ENCODE measurements at regions not wholly inside any gene's neighbourhood (a gene's known extent, or its start where the extent isn't known, plus 50 kb on each side); places are given as distances from the start of the nearest gene placed in this dataset.

DNA sequence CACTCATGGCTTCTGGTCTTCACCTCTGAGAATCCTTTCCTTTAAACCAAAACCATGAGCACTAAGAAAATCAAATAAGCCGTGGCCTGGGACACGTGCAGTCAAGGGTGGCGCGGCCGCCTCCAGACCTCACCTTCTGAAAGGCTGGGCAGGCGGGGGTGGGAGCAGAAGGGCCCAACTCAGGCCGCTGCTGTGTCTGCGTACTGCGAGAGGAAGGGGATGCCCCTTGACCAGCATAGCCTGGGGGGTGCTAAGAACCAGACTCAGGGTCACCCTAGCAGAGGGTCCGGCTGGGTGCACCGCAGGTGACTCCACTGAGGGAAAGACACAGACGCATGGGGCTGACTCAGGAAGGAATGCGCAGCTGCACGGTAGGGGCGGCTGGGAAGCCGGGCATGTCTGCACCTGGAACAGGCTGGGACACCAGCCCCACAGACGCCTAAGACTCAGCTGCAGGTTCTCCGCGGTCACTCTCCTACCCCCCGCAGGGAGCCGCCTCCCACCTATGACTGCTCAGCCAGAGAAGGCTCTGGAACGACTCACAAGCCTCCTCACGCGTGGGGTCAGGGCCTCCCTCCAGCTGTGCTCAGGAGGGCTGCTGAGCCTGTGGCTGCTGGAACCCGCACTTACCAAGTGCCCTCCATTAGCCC is 432.4 kb upstream of the MYT1L start:
- Histone ChIP-seq H3K27ac (no peak overlapping the region), H3K4me3 (no peak overlapping the region), H3K9me3 (replicated peaks) (peaks cover 19% of the 10 kb centered on the region)

DNA sequence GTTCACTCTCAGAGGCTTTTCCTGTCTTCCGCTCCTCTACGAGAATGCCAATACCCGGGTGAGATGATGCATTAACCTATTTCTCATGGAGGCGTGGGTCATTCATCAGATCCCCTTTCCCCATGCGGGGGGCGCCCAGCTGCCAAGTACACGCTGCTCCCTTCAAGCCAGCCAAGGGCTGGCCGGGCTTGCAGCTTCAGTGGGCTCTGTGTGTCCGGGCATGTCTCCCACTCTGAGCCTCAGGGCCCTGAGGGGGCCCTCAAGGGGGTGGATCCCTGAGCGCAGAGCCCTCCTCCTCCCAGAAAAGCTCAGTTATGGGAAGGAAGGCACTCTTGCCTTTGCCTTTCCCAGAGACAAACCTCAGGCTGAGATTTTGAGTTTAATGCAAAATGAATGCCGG is 431.8 kb upstream of the MYT1L start:
- Histone ChIP-seq H3K4me1 (replicated peaks) (no peaks in the 10 kb centered on the region), H3K9me3 (replicated peaks) (peaks cover 19% of the 10 kb centered on the region), H3K4me3 (no peak overlapping the region), H3K27me3 (replicated peaks) (no peaks in the 10 kb centered on the region), H3K36me3 (no peaks in the 10 kb centered on the region), H3K27ac (no peak overlapping the region)
- no peak for DNase-seq (ENCODE audit: low read depth in 1 of 2, low spot score in 2 of 2)

More for the DNA sequence above, 432.4 kb upstream of the MYT1L start:
- H3K4me1 ChIP-seq (replicated peaks): no peaks in the 10 kb centered on the region
- no peaks in the 10 kb centered on the region for H3K27me3 ChIP-seq (replicated peaks)
- H3K36me3 ChIP-seq: no peaks in the 10 kb centered on the region
- no peak for DNase-seq (ENCODE audit: low read depth in 1 of 2, low spot score in 2 of 2)

DNA sequence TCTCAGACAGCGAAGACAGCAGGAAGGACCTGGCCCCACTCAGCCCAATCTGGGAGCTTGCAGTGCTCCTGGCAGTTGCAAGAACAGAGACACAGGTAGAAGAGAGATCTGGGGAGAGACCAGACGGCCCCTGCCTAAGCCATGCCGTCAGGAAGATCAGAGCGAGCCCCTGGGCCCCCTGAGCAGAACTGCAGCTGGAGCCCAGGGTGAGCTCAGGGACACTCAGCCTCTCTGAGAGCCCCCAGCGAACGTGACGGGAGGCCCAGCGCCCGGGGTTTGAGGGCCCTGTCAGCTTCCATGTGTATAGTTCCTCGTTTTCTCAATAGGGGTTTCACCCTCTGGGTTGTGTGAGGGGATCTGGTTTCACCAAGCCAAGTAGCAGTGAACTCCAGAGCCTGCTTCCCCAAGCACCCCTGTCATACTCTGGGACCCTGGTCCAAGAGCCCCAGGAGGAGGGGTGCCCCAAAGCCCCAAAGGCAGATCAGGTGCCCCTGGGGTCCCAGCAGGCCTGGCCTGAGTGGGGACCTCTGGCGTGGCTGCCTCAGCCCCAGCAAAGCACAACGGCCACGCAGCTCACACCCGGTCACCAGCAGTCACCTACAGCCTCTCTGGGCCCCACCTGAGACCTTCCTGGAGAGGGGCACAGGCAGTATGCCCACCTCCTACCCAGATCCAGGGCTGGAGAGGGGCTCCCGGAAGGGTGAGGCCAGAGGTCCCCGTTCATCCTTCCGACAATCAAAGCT is 431.3 kb upstream of the MYT1L start:
- H3K9me3 ChIP-seq (replicated peaks): peaks cover 14% of the 10 kb centered on the region
- no peaks in the 10 kb centered on the region for H3K4me1 ChIP-seq (replicated peaks)
- H3K4me3 ChIP-seq: no peak overlapping the region
- H3K36me3 ChIP-seq: no peaks in the 10 kb centered on the region
- no peak overlapping the region for H3K27ac ChIP-seq
- DNase-seq (ENCODE audit: low read depth in 1 of 2, low spot score in 2 of 2): no peak
- no peaks in the 10 kb centered on the region for H3K27me3 ChIP-seq (replicated peaks)

DNA sequence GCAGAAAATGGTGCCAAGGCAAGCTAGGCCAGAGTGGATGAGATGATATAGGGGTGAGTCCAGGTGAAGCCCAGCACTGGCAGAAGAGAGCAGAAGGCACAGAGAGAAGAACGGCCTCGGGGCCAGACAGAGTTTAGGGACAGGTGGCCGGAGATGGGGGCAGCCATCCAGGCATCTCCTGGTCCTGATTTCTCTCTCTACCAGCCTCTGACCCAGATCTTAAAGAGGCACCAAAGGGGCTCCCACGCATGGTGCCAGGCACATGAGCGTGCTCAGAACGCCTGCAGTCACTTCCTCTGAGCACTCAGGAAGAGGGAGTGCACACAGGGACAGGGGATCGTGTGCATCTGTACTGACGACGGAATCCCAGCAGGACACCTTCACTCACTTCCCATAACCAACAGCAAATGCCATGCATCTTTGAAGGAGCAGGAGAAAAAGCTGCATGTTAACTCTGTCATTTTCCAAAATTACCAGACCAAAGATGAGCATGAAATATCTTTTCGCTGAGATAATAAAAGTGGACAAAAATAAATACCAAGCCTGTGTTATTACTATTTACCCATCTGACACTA is 427.8 kb upstream of the MYT1L start:
- Histone ChIP-seq H3K4me3 (no peak overlapping the region), H3K27me3 (replicated peaks) (no peaks in the 10 kb centered on the region), H3K9me3 (replicated peaks) (peaks cover 22% of the 10 kb centered on the region), H3K4me1 (replicated peaks) (no peaks in the 10 kb centered on the region), H3K36me3 (no peaks in the 10 kb centered on the region), H3K27ac (no peak overlapping the region)
- no peak for DNase-seq (ENCODE audit: low read depth in 1 of 2, low spot score in 2 of 2)

DNA sequence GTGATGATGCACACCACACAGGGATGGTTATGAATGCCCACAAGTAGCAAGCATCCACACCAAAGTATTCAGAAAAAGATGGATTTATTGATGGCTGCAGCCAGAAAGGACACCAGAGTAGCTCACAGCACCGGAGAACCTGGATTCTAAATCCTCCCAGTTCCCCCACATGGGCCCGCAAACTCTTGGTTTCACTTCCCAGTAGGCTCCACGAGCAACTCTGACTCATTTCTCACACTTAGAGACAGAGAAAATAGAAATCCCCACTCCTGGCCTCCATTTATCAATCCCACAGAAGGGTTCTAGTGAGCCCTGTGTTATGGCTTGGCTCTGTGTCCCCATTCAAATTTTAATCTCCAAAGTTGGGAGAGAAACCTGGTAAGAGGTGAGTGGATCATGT is 426.7 kb upstream of the MYT1L start:
- H3K4me3 ChIP-seq: no peak overlapping the region
- no peaks in the 10 kb centered on the region for H3K27me3 ChIP-seq (replicated peaks)
- no peaks in the 10 kb centered on the region for H3K4me1 ChIP-seq (replicated peaks)
- no peak for DNase-seq (ENCODE audit: low read depth in 1 of 2, low spot score in 2 of 2)
- H3K36me3 ChIP-seq: no peaks in the 10 kb centered on the region
- no peak overlapping the region for H3K27ac ChIP-seq
- H3K9me3 ChIP-seq (replicated peaks): peaks cover 19% of the 10 kb centered on the region

DNA sequence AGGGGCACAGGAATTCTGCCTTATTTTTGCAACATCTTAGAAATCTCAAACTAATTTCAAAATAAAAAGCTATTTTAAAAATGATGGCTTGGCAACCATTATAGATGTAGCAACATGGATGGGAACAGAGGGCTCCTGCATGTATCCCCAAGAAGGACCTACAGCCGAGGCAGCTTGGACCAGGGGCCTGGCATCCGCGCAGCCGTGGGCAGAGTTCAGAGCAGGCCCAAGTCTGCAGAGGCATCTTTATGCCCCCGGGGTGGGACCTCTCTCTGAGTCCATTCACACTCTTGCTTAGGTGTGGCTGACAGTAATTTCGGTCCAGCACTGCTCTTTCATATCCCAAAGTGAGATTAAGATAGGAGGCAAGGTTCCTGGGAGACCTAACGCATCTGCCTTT is 425.8 kb upstream of the MYT1L start:
- DNase-seq (ENCODE audit: low read depth in 1 of 2, low spot score in 2 of 2): no peak
- Histone ChIP-seq H3K36me3 (no peaks in the 10 kb centered on the region), H3K27ac (no peak overlapping the region), H3K4me3 (no peak overlapping the region), H3K27me3 (replicated peaks) (no peaks in the 10 kb centered on the region), H3K4me1 (replicated peaks) (no peaks in the 10 kb centered on the region), H3K9me3 (replicated peaks) (peaks cover 16% of the 10 kb centered on the region)

DNA sequence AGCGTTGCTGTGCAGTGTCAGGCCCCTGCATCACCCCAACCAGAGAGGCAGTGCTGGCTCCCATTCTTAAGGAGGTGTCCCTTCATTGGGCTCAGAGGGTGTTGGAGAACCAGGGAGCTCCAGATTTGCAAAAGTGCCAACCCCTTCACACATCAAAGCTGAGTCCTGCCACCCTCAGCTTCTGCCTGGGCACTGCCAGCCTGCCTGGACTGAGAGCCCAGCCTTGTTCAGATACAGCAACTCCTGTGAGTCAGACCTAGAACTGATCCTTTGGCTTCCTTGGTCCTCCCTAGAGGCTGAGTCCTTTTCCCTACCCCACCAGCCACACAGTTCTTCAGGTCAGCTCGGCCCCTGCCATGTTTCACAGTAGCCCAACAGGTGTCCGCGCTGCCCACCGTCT is 424.9 kb upstream of the MYT1L start:
- H3K4me3 ChIP-seq: no peak overlapping the region
- H3K36me3 ChIP-seq: no peaks in the 10 kb centered on the region
- H3K4me1 ChIP-seq (replicated peaks): no peaks in the 10 kb centered on the region
- peaks cover 15% of the 10 kb centered on the region for H3K9me3 ChIP-seq (replicated peaks)
- no peak overlapping the region for H3K27ac ChIP-seq
- DNase-seq (ENCODE audit: low read depth in 1 of 2, low spot score in 2 of 2): no peak
- no peaks in the 10 kb centered on the region for H3K27me3 ChIP-seq (replicated peaks)

DNA sequence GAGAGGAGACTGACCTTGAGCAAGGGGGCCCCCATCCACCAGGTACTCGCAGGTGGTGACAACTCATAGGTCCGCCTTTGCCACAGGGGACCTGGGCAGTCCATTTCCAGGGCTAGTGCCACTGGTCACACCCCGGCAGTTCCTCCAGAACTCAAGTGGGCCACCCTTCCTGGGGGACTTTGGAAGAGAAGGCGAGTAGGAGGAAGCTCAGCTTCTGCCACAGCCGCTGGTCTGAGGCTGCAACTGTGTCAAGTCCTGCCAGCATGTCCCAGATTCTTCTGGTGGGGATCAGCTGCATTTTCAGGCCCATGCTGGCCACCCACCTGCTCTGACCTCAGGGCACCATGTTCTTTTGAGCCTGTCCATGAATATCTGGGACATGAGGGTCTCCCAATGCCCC is 423.9 kb upstream of the MYT1L start:
- H3K4me3 ChIP-seq: no peak overlapping the region
- H3K27me3 ChIP-seq (replicated peaks): no peaks in the 10 kb centered on the region
- H3K27ac ChIP-seq: no peak overlapping the region
- H3K36me3 ChIP-seq: no peaks in the 10 kb centered on the region
- no peaks in the 10 kb centered on the region for H3K4me1 ChIP-seq (replicated peaks)
- DNase-seq (ENCODE audit: low read depth in 1 of 2, low spot score in 2 of 2): no peak
- peaks cover 15% of the 10 kb centered on the region for H3K9me3 ChIP-seq (replicated peaks)

DNA sequence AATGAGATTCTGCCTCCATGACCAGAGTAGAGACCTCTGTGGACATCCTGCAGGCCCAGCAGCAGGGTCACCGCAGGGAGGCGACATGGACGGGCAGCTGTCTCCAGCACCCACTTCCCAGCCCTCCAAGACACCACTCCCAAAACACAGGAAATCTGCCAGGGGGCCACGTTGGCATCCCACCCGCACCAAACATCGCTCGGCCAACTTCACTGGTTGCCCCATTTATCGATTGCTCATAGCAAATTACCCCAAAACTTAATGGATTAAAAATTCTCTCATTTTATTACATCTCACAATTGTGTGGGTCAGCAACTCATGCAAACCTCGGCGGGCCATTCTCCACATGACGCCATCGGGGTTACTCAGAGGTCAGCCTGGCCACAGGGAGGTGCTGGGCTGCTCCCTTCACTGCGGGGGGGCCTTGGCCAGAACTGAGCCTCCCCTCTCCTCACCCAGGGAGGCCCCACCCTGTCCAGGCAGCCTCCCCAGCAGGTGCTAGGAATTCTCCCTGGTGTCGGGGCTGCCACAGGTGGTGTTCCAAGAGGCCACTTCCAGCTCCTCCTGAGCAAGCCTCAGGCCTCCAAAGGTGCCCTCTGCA is 420.7 kb upstream of the MYT1L start:
- Histone ChIP-seq H3K36me3 (no peaks in the 10 kb centered on the region), H3K27ac (no peak overlapping the region), H3K27me3 (replicated peaks) (no peaks in the 10 kb centered on the region), H3K4me1 (replicated peaks) (no peaks in the 10 kb centered on the region), H3K4me3 (no peak overlapping the region), H3K9me3 (replicated peaks) (peaks cover 5% of the 10 kb centered on the region)
- no peak for DNase-seq (ENCODE audit: low read depth in 1 of 2, low spot score in 2 of 2)

DNA sequence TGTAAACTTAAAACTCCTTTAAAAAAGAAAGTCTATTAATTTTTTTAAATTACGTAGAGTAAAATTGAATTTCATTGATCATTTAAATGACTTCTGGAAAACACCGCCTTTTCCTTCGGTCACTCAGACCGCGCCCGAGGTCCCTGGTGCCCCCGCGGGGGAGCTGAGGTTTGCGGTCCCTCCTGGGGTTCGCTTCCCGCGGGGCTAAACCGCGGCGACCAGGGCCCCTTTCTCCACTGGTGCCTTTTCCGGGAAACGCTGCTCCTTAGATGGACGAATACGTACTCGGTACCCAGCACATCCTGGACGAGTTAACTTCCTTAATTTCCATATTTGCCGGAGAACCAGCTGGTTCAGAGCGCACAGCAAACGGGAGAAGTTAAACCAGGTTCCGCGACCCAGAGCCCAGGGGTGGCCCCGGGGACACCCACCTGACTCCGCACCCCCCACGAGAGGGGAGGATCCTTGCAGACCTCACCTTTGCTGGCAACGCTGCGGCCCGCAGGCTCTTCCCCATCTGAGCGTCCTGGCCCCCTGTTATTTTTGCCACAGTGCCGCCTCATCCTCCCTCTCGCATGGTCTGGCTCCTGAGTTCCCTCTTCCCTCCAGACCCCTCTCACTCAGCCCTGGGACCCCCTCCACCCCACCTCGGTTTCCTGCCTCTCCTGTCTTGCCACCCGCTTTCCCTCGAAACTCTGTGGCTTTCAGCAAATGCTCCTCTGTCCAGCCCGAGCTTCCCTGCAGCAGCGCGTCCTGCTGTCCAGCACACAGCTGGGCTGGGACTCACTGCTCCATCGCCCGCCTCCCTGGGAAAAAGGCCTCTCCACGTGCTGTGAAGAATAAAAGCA is 420.0 kb upstream of the MYT1L start:
- DNase-seq (ENCODE audit: low read depth in 1 of 2, low spot score in 2 of 2): no peak
- Histone ChIP-seq H3K4me1 (replicated peaks) (no peaks in the 10 kb centered on the region), H3K36me3 (no peaks in the 10 kb centered on the region)

DNA sequence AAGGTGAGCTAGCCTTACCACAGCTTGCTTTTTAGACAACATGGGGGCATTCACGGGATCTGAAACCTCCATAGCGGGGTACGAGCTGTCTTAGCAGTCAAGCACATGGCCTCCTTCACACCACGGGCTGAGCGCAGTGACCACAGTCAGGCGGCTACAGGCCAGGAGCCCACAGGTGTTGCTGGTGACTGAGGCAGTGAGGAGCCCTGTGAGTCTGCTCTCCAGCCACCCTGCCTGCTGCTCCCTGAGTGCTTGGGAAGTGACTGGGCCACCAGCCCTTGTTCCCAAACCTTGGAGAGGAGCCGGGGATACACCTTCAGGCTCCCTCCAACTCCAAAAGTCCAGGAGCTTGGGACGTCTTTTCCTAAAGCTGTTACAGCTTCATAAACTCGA is 418.1 kb upstream of the MYT1L start:
- no peak for DNase-seq (ENCODE audit: low read depth in 1 of 2, low spot score in 2 of 2)
- Histone ChIP-seq H3K27ac (no peak overlapping the region), H3K4me3 (no peak overlapping the region), H3K27me3 (replicated peaks) (no peaks in the 10 kb centered on the region), H3K36me3 (no peaks in the 10 kb centered on the region), H3K4me1 (replicated peaks) (no peaks in the 10 kb centered on the region), H3K9me3 (replicated peaks) (peaks cover 2% of the 10 kb centered on the region; the same call in 1 of the 2 replicates)

More for the DNA sequence above, 420.0 kb upstream of the MYT1L start:
- Histone ChIP-seq H3K4me3 (no peak overlapping the region), H3K27ac (no peak overlapping the region), H3K9me3 (replicated peaks) (peaks cover 5% of the 10 kb centered on the region), H3K27me3 (replicated peaks) (no peaks in the 10 kb centered on the region)

DNA sequence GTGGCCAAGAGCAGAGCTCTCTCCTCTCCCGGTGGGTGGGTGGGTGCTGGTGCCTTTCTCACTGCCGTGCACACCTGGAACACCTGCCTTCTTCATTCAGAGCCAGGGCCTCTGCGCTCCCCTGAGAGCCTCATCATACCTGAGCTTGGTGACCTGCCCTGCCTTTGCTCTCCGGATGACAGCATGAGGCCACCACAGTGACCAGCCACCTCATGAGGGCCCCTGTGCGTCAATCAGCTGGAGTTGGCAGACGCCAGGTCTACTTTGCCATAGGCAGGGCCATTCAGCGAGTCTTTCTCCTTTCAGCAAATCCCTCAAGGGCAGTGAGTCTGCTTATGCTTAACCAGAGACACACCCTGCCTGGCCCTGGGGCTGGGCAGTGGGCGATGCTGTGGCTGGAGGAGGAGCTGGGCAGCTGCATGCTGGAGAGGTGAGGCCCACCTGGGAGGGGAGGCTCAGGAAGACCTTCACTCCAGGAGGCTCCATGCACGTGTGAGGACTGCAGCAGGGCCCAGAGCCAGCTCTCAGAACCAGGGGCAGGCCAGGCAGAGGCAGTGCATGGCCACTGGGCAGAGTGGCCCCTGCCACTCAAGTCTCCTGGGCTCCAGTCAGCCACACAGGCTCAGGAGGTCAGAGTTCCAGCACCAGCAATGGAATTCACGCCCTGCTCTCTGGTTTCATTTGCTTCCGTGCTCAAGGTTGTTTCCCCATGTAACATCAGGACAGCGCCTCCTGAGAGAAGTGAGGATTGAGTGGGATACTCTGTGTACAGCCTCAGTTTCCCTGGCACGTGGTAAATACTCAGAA is 417.5 kb upstream of the MYT1L start:
- no peaks in the 10 kb centered on the region for H3K27me3 ChIP-seq (replicated peaks)
- H3K4me1 ChIP-seq (replicated peaks): no peaks in the 10 kb centered on the region
- H3K27ac ChIP-seq: no peak overlapping the region
- H3K36me3 ChIP-seq: no peaks in the 10 kb centered on the region
- H3K4me3 ChIP-seq: no peak overlapping the region
- DNase-seq (ENCODE audit: low read depth in 1 of 2, low spot score in 2 of 2): no peak
- no peaks in the 10 kb centered on the region for H3K9me3 ChIP-seq (replicated peaks)

DNA sequence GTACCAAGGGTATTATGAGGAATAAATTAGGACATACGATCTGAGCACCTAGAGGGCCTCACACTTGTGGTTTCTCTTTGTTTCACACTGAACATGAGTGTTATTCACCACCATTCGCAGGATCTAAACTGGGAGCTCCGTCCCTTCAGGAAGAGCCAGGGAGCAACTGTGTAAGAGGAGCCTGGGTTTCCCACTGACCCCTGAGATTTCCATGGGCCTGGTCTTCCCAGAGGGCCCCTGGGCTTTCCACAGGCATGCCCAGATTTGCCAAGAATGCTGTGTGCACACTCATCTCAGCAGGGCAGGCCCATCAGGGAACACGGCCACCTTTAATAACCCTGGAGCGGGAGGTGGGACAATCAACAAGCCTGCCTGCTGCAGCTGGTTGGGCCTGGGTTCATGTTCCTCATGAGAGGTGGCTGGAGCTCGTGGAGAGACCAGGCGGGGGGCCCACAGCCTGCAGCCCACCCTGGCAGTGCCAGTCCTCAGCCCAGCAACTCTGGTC is 416.8 kb upstream of the MYT1L start:
- H3K27me3 ChIP-seq (replicated peaks): no peaks in the 10 kb centered on the region
- H3K9me3 ChIP-seq (replicated peaks): no peaks in the 10 kb centered on the region
- no peaks in the 10 kb centered on the region for H3K4me1 ChIP-seq (replicated peaks)
- H3K36me3 ChIP-seq: no peaks in the 10 kb centered on the region
- DNase-seq (ENCODE audit: low read depth in 1 of 2, low spot score in 2 of 2): no peak
- H3K4me3 ChIP-seq: no peak overlapping the region
- no peak overlapping the region for H3K27ac ChIP-seq
